NAMALWA (cell line): ENCODE measurements at regions not wholly inside any gene's neighbourhood (a gene's known extent, or its start where the extent isn't known, plus 50 kb on each side); places are given as distances from the start of the nearest gene placed in this dataset.
"Not testable (repeated sequence)": the region's sequence is repeated elsewhere in the genome, so short reads cannot be mapped to it uniquely, and the experiment has no call there.

Source experiments
- DNase-seq: peaks from one replicate; pipeline ENCODE4 v3.0.0-alpha.2; 2015; ENCODE audit warnings: low spot score

DNA sequence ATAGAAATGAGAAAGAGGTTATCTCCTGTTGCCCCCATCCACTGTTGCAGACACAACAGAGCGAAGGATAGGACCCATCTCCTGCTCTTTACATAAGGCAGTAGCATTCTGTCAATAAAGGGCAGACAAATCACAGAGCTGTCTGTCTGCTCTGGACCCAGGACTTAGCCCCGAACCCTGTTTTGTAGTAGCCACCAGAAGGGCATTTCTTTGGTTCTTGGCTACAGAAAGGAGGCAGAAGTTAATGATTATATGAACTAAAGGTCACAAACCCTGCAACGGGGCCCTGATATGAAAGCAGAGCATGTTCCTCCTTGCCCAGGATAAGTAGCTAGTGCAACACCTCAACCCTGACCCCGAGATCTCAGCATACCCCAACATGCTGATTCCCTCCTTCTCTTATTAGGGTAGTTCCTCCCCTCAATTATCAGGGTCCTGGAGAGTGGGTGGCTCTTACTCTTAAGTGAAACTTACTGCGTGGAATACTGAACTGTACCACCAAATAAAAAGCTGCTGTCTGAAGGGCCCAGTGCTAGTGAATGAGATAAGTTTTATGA, 680.4 kb upstream of the SPRY2 start:
- no peak for DNase-seq

DNA sequence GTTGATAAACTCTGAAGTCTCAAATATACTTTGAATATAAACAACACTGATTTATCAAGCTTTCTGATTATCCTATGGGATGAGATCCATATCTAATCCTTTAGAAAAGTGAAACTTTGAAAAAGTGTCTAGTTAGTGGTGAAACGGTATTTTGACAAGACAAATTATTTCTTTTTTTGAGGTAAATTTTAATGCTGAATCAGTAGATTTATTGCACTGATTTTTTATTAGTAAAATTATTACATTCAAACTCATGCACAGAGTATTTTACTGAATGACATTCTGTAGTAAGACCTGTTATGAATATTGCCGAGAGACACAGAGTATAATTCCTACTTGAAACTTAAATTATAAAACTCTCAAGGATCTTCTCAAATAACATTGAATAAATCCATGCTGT, 679.1 kb upstream of the SPRY2 start:
- no peak for DNase-seq

DNA sequence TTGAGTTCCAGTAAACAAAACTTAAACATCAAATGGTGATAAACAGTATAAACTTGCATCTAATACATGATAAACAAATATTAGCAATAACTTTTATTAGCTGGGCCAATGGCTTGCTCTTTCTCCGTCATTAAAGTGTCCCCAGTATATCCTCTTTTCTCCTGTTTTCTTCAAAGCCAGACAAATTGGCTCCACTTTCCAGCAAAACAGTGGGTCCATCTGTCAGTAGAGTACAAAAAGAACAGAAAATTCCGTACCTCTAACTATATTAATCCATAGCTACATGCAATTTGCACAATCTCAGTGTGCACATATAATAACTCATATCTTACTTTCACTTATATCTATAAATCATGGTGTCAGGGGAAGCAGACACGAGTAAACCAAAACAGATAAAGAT, 678.0 kb upstream of the SPRY2 start:
- no peak for DNase-seq

DNA sequence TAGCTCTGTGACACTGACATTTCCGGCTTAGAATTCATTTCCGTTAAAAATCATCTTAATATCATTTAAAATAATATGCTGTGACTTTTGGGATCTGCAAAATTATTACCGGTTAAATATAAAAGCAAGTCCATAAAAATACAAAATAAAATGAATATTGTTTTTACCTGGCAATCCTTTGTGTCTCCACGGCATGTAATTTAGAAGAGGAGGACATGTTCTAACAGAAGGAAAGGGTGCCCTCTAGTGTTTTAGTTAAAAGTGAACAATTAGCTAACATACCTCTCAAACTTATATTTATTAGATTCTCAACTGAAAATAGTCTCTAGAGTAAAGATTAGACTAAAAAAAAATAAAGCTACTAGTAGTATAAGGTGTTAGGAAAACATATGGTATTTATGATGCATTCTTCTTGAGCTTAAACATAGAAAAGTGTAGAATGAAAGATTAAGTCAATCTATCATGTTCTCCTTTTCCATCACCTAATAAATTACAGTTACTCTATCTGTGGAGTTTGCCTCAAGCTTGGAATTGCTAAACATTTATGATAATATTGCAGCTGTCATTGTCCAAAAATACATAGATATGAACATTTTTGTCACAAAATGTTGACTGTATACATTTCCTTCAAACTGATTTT, 676.7 kb upstream of the SPRY2 start:
- peak; percentile 66 for DNase-seq

DNA sequence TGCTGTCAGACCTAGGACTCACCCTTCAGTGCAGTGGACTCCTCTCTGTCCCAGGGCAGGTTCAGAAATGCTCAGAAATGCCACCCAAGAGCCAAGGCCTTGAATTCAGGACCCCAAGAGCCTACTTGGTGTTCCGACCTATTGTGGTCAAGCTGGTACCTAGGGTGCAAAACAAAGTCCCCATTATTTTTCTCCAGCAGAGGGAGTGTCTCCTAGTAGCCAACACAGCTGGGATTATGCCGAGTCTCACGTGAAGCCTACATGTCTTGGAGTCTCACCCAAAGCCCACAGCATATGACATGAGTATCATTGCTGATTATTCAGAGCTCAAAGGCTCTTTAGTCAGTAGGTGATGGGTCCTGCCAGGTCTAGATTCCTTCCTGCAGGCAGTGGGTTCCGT, 671.1 kb upstream of the SPRY2 start:
- DNase-seq = no peak

DNA sequence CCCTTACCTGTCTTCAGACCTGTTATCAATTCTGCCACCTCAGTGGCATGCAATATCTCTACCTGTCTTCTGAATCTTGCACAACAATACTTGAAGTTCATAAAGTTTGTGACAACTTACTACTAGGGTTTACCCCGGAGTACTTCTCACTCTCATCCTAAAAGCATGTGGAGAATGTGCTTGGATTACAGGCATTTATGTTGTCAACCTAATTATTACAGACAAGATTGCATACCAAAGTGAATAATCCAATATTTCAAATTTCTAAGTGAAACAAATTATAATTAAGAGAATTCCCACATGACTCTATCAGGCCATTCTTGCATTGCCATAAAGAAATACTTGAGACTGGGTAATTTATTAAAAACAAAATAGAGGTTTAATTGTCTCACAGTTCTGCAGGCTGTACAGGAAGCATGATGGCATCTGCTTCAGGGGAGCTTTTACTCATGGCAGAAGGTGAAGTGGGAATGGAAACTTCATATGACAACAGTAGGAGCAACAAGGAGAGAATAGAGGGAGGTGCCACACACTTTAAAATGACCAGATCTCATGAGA, 661.0 kb upstream of the SPRY2 start:
- no peak for DNase-seq

DNA sequence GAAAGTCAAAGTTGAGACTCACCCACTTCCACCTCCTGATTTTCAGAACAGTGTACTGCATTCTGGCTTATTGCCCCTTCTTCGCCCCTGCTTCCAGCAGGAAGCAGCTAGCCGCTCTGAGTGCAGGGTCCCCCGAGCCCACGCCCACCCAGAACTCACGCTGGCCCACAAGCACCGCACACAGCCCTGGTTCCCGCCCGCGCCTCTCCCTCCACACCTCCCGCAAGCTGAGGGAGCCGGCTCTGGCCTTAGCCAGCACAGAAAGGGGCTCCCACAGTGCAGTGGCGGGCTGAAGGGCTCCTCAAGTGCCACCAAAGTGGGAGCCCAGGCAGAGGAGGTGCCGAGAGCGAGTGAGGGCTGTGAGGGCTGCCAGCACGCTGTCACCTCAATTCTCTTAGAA, 657.7 kb upstream of the SPRY2 start:
- DNase-seq = not testable (repeated sequence)

DNA sequence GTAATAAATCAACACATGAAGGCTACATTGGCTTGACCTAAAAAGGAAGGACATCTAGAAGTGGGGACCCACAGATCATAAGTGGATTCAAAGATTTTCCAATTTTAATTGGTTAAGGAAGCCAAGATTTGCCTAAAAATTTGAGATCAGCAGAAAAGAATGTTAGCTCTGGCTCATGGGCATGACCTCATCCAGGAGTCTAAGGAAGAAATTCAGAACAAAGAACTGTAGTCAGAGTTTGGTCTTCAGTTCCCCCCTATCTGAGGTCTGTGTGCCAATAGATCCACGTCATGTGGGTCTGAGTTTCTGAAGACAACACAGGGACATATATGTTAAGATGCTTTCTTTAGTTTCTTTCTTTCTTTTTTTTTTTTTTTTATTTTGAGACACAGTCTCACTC, 648.8 kb upstream of the SPRY2 start:
- DNase-seq = no peak

DNA sequence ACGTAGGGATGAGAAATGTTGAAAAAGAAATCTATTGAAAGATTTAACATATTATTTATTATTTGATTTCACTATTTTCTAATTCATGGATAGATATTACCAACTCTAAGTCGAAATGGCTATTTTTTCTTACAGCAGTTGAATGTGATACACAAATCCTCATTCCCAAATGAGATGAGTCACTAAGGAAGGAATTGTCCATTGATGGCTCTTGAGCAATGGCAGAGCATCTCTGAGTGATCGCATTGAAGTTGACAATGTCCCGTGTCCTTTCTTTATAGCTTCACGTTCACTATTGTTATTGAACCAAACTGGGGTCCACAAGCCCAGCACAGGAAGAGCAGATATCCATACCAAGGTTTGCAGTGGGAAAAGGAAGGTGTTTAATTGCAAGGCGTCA, 648.3 kb upstream of the SPRY2 start:
- DNase-seq = no peak

DNA sequence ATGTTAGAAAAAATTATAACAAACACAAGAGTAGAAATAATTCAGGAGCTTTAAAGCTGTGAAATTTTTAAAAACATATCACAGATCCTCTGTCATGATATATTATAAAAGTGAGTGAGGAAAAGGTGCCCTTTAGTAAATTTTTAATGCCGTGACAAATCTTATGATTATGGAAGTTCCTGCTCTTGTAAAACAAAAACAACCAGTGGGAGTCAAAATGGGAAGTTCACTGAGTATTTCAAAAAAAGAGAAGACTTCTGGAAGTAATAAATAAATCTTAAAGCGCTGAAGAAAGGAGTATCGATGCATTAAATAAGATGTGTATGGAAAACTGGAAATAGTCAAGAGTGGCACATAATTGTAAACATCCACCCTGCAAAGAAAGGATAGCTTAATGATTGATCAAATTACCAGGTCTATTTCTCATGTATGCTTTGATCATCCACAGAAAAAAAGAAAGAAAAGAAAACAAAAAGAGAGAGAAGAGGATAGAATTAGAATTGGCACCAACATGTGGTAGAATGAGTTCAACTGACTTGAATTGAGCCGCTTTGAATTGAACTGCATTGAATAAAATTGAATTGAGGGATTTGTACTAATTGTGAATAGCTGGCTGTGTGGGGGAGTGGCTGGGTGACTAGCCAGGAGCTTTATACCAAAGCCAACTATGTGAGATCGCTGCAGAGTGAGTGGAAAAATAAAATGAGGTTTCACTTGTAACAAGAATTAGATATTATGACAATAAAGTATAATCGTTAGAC, 647.6 kb upstream of the SPRY2 start:
- no peak for DNase-seq

DNA sequence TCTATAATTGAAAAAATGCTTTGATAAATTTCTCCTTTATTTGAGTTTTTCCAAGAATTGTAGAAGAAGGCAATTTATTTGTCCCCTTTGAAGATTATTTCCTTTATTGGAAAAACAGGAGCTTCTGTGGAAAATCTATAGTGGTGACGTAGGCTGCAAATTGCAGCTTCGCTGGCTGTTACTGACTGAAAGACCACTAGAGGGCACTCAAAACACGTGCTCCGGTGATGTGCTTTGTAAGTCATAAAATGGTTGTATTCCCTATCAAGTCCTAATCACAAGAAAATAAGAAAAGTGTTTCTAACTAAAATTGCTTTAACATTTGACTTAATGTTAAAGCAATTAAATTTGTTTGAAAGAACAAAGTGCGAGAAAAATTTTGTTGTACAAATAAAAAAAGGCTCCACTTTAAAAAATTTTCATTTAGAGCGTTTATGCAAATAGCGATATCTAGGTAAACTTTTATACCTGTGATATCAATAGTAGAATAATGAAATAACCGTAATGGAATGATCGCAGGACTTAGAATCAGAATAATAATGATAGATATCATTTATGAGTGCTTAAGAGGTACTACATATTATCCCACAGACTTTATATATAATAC, 638.2 kb upstream of the SPRY2 start:
- DNase-seq = peak; percentile 74

DNA sequence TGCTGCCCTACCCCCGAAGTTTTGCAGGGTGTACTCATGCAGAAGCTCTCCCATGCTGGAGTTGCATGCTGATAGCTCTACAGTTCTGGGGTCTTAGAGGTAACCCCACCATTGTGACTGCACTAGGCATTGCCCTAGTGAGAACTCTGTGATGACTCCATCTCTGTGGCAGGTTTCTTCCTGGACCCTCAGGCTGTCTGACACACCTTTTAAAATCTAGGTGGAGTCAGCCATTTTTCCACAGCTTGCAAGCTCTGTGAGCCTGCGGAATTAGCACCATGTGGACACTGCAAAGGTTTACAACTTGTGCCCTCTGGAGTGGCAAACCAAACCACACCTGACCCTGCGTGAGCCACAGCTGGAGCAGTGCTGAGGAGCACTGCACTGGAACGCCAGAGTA, 636.2 kb upstream of the SPRY2 start:
- no peak for DNase-seq

DNA sequence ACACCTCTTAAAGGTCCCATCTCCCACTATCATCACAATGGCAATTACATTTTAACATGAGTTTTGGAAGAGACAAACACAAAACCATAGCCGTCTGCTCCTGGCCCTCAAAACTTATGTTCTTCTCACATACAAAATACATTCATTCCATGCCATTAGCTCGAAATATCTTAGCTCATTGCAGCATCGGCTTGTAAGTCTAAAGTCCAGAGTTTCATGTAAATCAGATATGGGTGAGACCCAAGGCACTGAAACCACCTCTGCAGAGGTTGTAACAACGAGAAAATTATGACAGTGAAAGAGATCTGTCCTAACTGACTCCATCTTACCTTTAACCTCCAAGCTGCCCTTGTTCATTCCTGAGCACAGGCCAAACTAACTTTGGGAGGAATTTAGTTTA, 635.0 kb upstream of the SPRY2 start:
- no peak for DNase-seq

DNA sequence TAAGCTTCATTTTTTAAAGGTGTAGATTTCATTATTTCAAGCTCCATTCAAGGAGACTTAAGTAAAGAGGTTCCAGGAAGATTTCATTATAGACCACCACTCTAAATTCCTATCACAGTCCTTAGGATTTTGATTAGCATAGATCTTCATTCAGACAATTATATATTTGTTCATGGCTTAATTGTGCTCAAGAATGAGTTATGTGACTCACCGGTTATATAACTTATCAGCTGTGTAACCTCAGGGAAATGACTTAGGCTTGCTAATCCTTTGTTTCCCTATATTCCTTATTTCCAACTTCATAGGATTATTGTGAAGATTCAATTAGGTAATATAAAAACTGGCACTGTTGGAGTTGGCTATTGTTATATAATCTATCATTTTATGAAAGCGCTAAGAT, 632.8 kb upstream of the SPRY2 start:
- no peak for DNase-seq

DNA sequence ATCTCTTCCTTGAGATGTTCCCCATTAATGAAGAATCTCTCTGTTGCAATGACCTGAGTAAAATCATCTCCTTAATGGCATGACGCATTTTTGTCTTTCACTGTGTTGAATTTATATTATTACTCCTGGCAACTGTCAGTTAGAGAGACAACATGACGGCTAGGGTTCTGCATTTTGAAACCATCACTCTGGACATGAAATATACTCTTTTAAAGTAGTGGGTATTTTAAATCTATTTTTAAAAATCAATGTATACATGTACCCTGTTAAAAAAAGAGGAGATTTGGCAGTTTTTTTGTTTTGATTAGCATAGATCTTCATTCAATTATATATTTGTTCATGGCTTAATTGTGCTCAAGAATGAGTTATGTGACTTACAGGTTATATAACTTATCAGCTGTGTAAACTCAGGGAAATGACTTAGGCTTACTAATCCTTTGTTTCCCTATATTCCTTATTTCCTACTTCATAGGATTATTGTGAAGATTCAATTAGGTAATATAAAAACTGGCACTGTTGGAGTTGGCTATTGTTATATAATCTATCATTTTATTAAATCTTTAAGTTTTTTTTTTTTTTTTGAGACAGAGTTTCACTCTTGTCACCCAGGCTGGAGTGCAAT, 632.0 kb upstream of the SPRY2 start:
- DNase-seq = no peak

DNA sequence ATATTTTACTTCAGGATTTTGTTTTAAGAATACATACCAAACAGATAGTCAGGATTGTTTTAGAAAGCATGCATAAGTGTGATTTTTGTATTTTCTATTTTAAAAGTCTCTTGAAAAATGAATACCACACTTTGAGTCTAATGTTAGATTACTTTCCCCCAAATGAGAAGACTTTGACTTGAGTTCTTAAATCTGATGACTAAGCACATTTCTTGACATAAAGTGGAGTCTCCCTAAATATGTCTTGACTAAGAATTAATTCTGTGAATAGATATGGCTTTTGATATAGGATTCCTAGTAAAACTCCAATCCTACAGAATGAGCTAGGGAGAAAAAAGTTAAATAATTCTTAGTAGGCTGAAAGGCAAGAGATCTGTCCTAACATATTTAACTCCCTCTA, 624.2 kb upstream of the SPRY2 start:
- DNase-seq = no peak

DNA sequence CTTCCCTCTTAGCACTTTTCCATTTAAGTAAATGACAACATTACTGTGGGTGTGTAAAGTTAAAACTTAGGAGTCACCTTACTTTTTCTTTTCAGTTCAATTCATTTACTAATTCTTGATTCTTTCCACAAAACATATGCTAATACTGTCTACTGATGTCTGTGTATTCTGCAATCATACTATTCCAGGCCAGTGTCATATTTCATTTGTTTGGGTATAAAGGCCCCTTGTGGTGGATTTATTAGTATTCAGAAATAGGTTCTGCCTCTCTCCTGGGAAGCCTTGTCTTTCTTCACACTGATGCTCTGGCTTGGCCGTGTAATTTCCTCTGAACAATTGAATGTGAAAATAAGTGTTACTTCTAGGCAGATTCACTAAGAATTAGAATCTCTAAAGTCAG, 621.9 kb upstream of the SPRY2 start:
- DNase-seq = no peak

DNA sequence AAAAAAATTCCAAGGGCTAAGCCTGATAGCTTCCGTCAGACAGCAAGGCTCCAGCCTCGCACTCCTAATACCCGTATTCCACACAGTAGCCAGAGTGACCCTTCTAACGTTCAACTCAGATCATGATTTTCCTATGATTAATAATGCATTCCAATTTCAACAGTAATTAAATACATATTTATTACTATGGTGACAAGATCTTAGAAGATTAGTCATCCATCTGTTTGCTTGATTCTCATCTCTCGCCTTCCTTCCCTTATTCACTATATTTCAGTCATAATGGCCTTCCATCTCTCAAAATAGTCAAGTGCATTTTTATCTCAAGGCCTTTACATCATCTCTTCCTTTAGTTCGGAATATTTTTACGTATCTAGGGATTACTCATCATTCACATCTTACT, 621.2 kb upstream of the SPRY2 start:
- no peak for DNase-seq

DNA sequence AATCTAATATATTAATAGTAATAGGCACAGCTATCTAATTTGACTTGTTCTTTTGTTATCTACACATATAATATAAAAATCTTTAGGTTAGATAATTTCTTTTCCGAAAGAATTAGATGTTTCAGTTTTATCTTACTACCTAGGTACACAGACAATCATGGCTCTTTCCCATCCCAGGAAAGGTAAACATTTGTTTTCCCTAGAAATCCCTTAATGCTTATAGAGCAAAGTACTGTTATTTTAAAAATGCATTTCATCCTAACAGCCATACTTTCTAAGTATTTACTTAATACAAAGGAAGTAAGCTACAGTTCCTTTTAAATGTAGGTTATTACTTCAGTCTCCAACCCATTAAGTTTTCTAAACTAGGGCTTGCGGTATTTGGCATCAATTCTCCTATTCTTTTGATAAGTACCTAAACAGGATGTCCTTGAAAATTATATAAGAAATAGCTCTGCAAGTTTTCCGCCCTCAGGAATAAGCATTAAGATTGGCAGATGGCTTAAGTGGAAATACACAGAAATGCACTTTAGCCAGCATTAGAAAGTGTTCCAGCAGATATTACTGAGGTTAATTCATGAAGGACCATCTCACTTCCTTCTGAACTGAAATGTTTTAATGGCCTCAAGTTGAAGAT, 616.2 kb upstream of the SPRY2 start:
- no peak for DNase-seq

DNA sequence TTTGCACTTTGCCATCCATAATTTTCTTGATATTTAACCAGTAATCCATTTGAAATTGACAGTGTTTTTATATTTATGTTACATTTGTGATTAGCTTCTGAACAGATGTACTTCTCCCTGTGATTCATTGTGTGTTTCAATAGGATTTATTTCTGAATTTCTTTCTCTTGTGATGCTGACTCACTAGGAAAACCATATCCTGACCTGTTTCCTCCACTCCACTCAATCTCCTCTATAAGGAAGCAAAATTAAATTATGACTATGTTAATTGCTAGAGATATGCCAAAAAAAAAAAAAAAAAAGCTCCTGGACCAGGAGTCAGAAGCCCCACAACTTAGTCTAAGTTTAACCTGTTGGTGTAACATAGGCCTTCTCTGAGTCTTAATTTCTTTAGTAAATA, 614.6 kb upstream of the SPRY2 start:
- DNase-seq = no peak

DNA sequence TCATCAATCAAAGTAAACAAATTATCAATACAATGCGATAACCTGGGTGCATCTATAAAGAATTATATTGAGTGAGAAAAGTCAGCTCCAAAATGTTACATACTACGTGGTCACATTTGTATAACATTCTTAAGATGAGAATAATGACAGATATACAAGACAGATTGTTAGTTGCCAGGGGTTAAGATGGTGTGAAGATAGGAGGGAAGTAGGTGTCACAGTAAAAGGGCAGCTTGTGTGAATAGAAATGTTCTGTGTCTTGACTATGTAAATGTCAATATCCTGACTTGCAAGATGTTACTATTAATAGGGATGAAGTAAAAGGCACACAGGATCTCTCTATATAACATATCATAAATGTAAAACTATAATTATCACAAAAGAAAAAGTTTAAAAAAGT, 611.2 kb upstream of the SPRY2 start:
- DNase-seq = no peak
